ENCODE measurements at regions not wholly inside any gene's neighbourhood (a gene's known extent, or its start where the extent isn't known, plus 50 kb on each side); places are given as distances from the start of the nearest gene placed in this dataset.

DNA sequence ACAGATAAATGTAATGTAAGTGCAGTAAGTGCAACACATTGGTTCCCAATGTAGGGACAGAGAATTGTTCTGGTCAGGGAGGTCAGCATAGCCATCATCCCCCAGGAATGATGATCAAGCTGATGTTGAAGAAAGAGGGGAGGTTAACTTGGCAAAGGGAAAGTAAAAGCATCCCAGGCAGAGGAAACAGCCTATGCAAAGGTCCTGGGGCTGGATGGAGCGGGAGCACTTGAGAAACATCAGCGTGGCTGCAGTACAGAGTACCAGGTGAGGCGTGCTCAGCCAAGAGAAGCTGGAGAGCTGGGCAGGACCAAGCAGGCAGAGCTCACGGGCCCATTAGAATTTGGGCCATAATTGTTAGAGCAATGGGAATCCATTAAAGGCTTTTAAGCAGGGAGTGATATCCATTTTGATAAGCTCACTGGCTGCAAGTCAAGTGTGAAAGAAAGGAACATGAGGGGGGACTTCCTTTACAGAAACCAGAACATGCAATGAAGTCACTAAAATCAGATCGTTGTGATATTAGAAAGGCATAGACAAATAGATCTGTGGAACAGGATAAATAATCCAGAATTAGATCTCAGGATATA lies 50.1 kb upstream of the HAND1 start:
- TF ChIP-seq CTCF (IDR thresholded peaks at IDR 0.05), result no peak
- no peak for TF ChIP-seq POLR2A (IDR thresholded peaks at IDR 0.05)

Data from Peyer's patch (tissue), 4 donors.